GM23338 (cell line): ENCODE measurements at regions not wholly inside any gene's neighbourhood (a gene's known extent, or its start where the extent isn't known, plus 50 kb on each side); places are given as distances from the start of the nearest gene placed in this dataset.

Experiments used
- ATAC-seq: fragments of 200-7000 bp; cut with Tn5 transposase; 3 replicates; pipeline ENCODE4 v1.9.1; 2020
- DNase-seq: peaks from one replicate; pipeline ENCODE4 v3.0.0-alpha.2; 2015; ENCODE audit warnings: low spot score
- H2AFZ ChIP-seq: fragments of 200-600 bp; sonication (generic); 2 replicates; pipeline ENCODE4 v1.8.0; 2016; ENCODE audit warnings: antibody characterized with exemption, mild to moderate bottlenecking, moderate library complexity
- H3F3A ChIP-seq: fragments of 200-600 bp; sonication (generic); replicated peaks from 2 replicates; pipeline ENCODE4 v1.8.0; 2017; ENCODE audit warnings: antibody characterized with exemption, mixed run types, low read depth
- H3K27ac ChIP-seq: fragments of 200-600 bp; sonication (generic); 2 replicates; pipeline ENCODE4 v1.6.1; 2016; ENCODE audit warnings: low read depth
- H3K27me3 ChIP-seq: fragments of 200-600 bp; sonication (generic); 2 replicates; pipeline ENCODE4 v1.8.0; 2016; ENCODE audit warnings: mild to moderate bottlenecking, mixed run types, moderate library complexity; ENCODE audit not compliant: insufficient read depth
- H3K36me3 ChIP-seq: fragments of 200-600 bp; sonication (generic); 2 replicates; pipeline ENCODE4 v1.8.0; 2016; ENCODE audit warnings: mild to moderate bottlenecking; ENCODE audit not compliant: insufficient read depth
- H3K4me1 ChIP-seq: fragments of 200-600 bp; sonication (generic); 2 replicates; pipeline ENCODE4 v1.8.0; 2016; ENCODE audit warnings: mild to moderate bottlenecking, moderate library complexity; ENCODE audit not compliant: insufficient read depth
- H3K4me2 ChIP-seq: fragments of 200-600 bp; sonication (generic); 2 replicates; pipeline ENCODE4 v1.7.1; 2017; ENCODE audit warnings: mixed run types
- H3K4me3 ChIP-seq: fragments of 200-600 bp; sonication (generic); 2 replicates; pipeline ENCODE4 v1.6.1; 2016; ENCODE audit warnings: mixed run types
- H3K79me2 ChIP-seq: fragments of 200-600 bp; sonication (generic); replicated peaks from 2 replicates; pipeline ENCODE4 v1.8.0; 2017; ENCODE audit warnings: mild to moderate bottlenecking; ENCODE audit not compliant: insufficient read depth
- H3K9me2 ChIP-seq: fragments of 200-600 bp; sonication (generic); 2 replicates; pipeline ENCODE4 v1.8.0; 2017; ENCODE audit not compliant: insufficient read depth
- H4K20me1 ChIP-seq: fragments of 200-600 bp; sonication (generic); replicated peaks from 2 replicates; pipeline ENCODE4 v1.8.0; 2017; ENCODE audit warnings: mild to moderate bottlenecking; ENCODE audit not compliant: insufficient read depth
- H3K27ac Mint-ChIP-seq: 2 replicates; pipeline ENCODE4 v1.8.0; 2020; ENCODE audit warnings: inconsistent platforms, mild to moderate bottlenecking, moderate library complexity, mixed read lengths
- H3K27me3 Mint-ChIP-seq: 3 replicates; pipeline ENCODE4 v1.8.0; 2022; ENCODE audit warnings: low read depth, mild to moderate bottlenecking, moderate library complexity, mixed read lengths, inconsistent platforms; ENCODE audit not compliant: insufficient read depth, poor library complexity
- H3K36me3 Mint-ChIP-seq: 3 replicates; pipeline ENCODE4 v1.8.0; 2021; ENCODE audit warnings: low read depth, mild to moderate bottlenecking, inconsistent platforms, moderate library complexity, mixed read lengths
- H3K4me1 Mint-ChIP-seq: 3 replicates; pipeline ENCODE4 v1.8.0; 2020; ENCODE audit warnings: mild to moderate bottlenecking, inconsistent platforms, mixed read lengths
- H3K4me3 Mint-ChIP-seq: 3 replicates; pipeline ENCODE4 v1.8.0; 2021; ENCODE audit warnings: moderate library complexity, mild to moderate bottlenecking, inconsistent platforms, mixed read lengths
- H3K9me3 Mint-ChIP-seq: 3 replicates; pipeline ENCODE4 v1.8.0; 2020; ENCODE audit warnings: moderate library complexity, mild to moderate bottlenecking, inconsistent platforms, mixed read lengths
- CREB1 ChIP-seq: fragments of 250-450 bp; sonication (Bioruptor Pico); IDR thresholded peaks from 2 replicates; pipeline ENCODE4 v1.5.0; 2020; ENCODE audit warnings: low read depth, mild to moderate bottlenecking, moderate library complexity
- CTCF ChIP-seq, 2 experiments: fragments of 200-600 bp in 1 of 2; sonication (generic) in 1 of 2; conservative IDR thresholded peaks; 2 replicates each; pipeline versions ENCODE4 v1.5.1 to v1.6.1; 2016 to 2017; ENCODE audit warnings: antibody characterized with exemption in 2 of 2, low read depth in 2 of 2, mild to moderate bottlenecking in 2 of 2, moderate library complexity in 1 of 2
- ETS1 ChIP-seq: IDR thresholded peaks from 2 replicates; pipeline ENCODE4 v1.6.1; 2016; ENCODE audit warnings: antibody characterized with exemption
- EZH2 ChIP-seq: fragments of 200-600 bp; sonication (generic); IDR thresholded peaks from one replicate; pipeline ENCODE4 v1.8.0; 2017; ENCODE audit warnings: antibody characterized with exemption, mild to moderate bottlenecking, low read depth; ENCODE audit not compliant: unreplicated experiment
- EZH2phosphoT487 ChIP-seq: fragments of 200-600 bp; sonication (generic); IDR thresholded peaks from one replicate; pipeline ENCODE4 v1.8.1; 2018; ENCODE audit warnings: antibody characterized with exemption; ENCODE audit not compliant: unreplicated experiment
- JUNB ChIP-seq: IDR thresholded peaks from one replicate; pipeline ENCODE4 v1.6.1; 2016; ENCODE audit warnings: antibody characterized with exemption; ENCODE audit not compliant: unreplicated experiment
- NANOG ChIP-seq: IDR thresholded peaks from 2 replicates; pipeline ENCODE4 v1.6.1; 2016; ENCODE audit warnings: antibody characterized with exemption, borderline replicate concordance
- POLR2AphosphoS5 ChIP-seq: IDR thresholded peaks from 2 replicates; pipeline ENCODE4 v1.6.1; 2016; ENCODE audit warnings: antibody characterized with exemption, low read depth
- REST ChIP-seq: IDR thresholded peaks from one replicate; pipeline ENCODE4 v1.6.1; 2018; ENCODE audit warnings: antibody characterized with exemption; ENCODE audit not compliant: unreplicated experiment
- STAT1 ChIP-seq: IDR thresholded peaks from one replicate; pipeline ENCODE4 v1.6.1; 2016; ENCODE audit warnings: antibody characterized with exemption; ENCODE audit not compliant: unreplicated experiment
- ZNF114 ChIP-seq: fragments of 250-450 bp; sonication (Bioruptor Pico); IDR thresholded peaks from 2 replicates; pipeline ENCODE4 v1.5.0; 2020; ENCODE audit warnings: mild to moderate bottlenecking, moderate library complexity
- ZNF331 ChIP-seq: fragments of 250-450 bp; sonication (Bioruptor Pico); IDR thresholded peaks from 2 replicates; pipeline ENCODE4 v1.5.0; 2020; ENCODE audit warnings: low read depth, mild to moderate bottlenecking, moderate library complexity
- ZNF462 ChIP-seq: fragments of 250-450 bp; sonication (Bioruptor Pico); IDR thresholded peaks from 2 replicates; pipeline ENCODE4 v1.5.0; 2020; ENCODE audit warnings: mild to moderate bottlenecking, moderate library complexity

GRCh38 chr9:109969573-109970237, 189.7 kb downstream of the PALM2AKAP2 start:
- no peaks in the 10 kb centered on the region for H3K36me3 ChIP-seq
- H4K20me1 ChIP-seq, result no peaks in the 10 kb centered on the region
- DNase-seq, result no peak
- no peaks in the 10 kb centered on the region for H3K4me1 ChIP-seq
- no peak overlapping the region for H2AFZ ChIP-seq
- no peaks in the 10 kb centered on the region for H3F3A ChIP-seq
- H3K27ac ChIP-seq, result no peak overlapping the region
- peak; percentile 19 for ATAC-seq
- H3K27me3 Mint-ChIP-seq, result no peaks in the 10 kb centered on the region
- no peaks in the 10 kb centered on the region for H3K4me1 Mint-ChIP-seq
- H3K4me3 Mint-ChIP-seq, result no peak overlapping the region
- no peaks in the 10 kb centered on the region for H3K36me3 Mint-ChIP-seq
- H3K27me3 ChIP-seq, result no peaks in the 10 kb centered on the region
- TF ChIP-seq STAT1 (no peak), EZH2 (no peak), ZNF462 (CRISPR knock-in tag) (no peak), REST (no peak), CTCF (conservative IDR thresholded peaks at IDR 0.05; ENCODE audit: low read depth in 2 of 2) (no peak), ZNF331 (CRISPR knock-in tag) (no peak), NANOG (no peak), EZH2phosphoT487 (no peak), POLR2AphosphoS5 (no peak), ZNF114 (no peak), ETS1 (no peak), JUNB (no peak), CREB1 (CRISPR knock-in tag) (no peak)
- H3K4me2 ChIP-seq, result no peak overlapping the region
- peaks cover 5% of the 10 kb centered on the region; the same call in 1 of the 2 replicates for H3K9me2 ChIP-seq
- H3K4me3 ChIP-seq, result no peak overlapping the region
- H3K27ac Mint-ChIP-seq, result no peak overlapping the region
- H3K9me3 Mint-ChIP-seq, result no peaks in the 10 kb centered on the region
- no peaks in the 10 kb centered on the region for H3K79me2 ChIP-seq
